A549 (cell line): ENCODE measurements at regions not wholly inside any gene's neighbourhood (a gene's known extent, or its start where the extent isn't known, plus 50 kb on each side); places are given as distances from the start of the nearest gene placed in this dataset.
"Not testable (repeated sequence)": the region's sequence is repeated elsewhere in the genome, so short reads cannot be mapped to it uniquely, and the experiment has no call there.

Experiments used
- ATAC-seq, 2 experiments: fragments of 200-7000 bp in 1 of 2; fragments of >200 bp in 1 of 2; cut with Nextera tagmentation in 1 of 2; cut with Tn5 transposase in 1 of 2; 3 replicates each; pipeline versions ENCODE4 v1.8.0 to v1.9.1; 2018 to 2020; ENCODE audit warnings: mild to moderate bottlenecking in 1 of 2, moderate library complexity in 1 of 2
- CTCF ChIA-PET: fragments of 300-600 bp; sonication (Branson Sonifier 250); formaldehyde crosslinking; extraction: SDS; loops from one replicate; lab custom pipeline; 2021; ENCODE audit warnings: antibody characterized with exemption, inconsistent platforms; lab: Yijun Ruan, JAX
- POLR2A ChIA-PET: fragments of 350-600 bp; formaldehyde crosslinking; extraction: SDS; loops from one replicate; lab custom pipeline; 2021; ENCODE audit warnings: antibody characterized with exemption, inconsistent platforms; lab: Yijun Ruan, JAX
- DNase-seq, 2 experiments: peaks; one replicate each; pipeline versions ENCODE4 v3.0.0 to v3.0.0-alpha.2; 2011 to 2016; ENCODE audit warnings: low read depth in 1 of 2, low spot score in 1 of 2
- FAIRE-seq: peaks from 2 replicates; lab custom pipeline; 2011; peaks lifted over from hg19 to GRCh38; lab: Jason Lieb, UNC
- H3K27ac ChIP-seq, 2 experiments: fragments of >200 bp; sonication (Bioruptor Twin); formaldehyde crosslinking; 3 replicates each; pipeline ENCODE4 v1.5.1; 2016 to 2017
- H3K4me1 ChIP-seq: fragments of >200 bp; sonication (Bioruptor Twin); formaldehyde crosslinking; 3 replicates; pipeline ENCODE4 v1.6.1; 2016
- H3K4me2 ChIP-seq: fragments of >200 bp; sonication (Bioruptor Twin); formaldehyde crosslinking; 3 replicates; pipeline ENCODE4 v1.6.1; 2016
- H3K4me3 ChIP-seq: fragments of >200 bp; sonication (Bioruptor Twin); formaldehyde crosslinking; 3 replicates; pipeline ENCODE4 v1.5.1; 2016
- H3K9me3 ChIP-seq: fragments of >200 bp; sonication (Bioruptor Twin); formaldehyde crosslinking; 3 replicates; pipeline ENCODE4 v1.6.1; 2016
- BHLHE40 ChIP-seq: IDR thresholded peaks from 2 replicates; pipeline ENCODE4 v1.6.1; 2012; ENCODE audit warnings: low read depth, low read length, inconsistent platforms
- CEBPB ChIP-seq, 2 experiments: fragments of >200 bp in 1 of 2; sonication (Bioruptor Twin) in 1 of 2; formaldehyde crosslinking in 1 of 2; IDR thresholded peaks; 2 replicates each; pipeline ENCODE4 v1.6.1; 2012 to 2016
- CHD4 ChIP-seq: fragments of 200-600 bp; sonication (generic); IDR thresholded peaks from 2 replicates; pipeline ENCODE4 v1.6.1; 2016; ENCODE audit warnings: antibody characterized with exemption, mild to moderate bottlenecking, borderline replicate concordance
- EHMT2 ChIP-seq: fragments of 200-600 bp; sonication (generic); IDR thresholded peaks from 2 replicates; pipeline ENCODE4 v1.6.1; 2016; ENCODE audit warnings: antibody characterized with exemption, low read depth, mild to moderate bottlenecking, moderate library complexity
- FOSL2 ChIP-seq, 2 experiments: fragments of 450-650 bp in 1 of 2; fragments of >200 bp in 1 of 2; sonication (Bioruptor Twin) in 1 of 2; formaldehyde crosslinking; IDR thresholded peaks; 2 replicates each; pipeline versions ENCODE4 v1.5.0 to v1.6.1; 2016 to 2020; ENCODE audit warnings: mild to moderate bottlenecking in 1 of 2, moderate library complexity in 1 of 2
- HOXB13 ChIP-seq: fragments of 250-450 bp; sonication (Bioruptor Pico); IDR thresholded peaks from 2 replicates; pipeline ENCODE4 v1.5.0; 2020; ENCODE audit warnings: low read depth, mild to moderate bottlenecking, moderate library complexity
- JUNB ChIP-seq: fragments of >200 bp; sonication (Bioruptor Twin); formaldehyde crosslinking; IDR thresholded peaks from 2 replicates; pipeline ENCODE4 v1.6.1; 2016
- KDM1A ChIP-seq: fragments of 200-600 bp; sonication (generic); IDR thresholded peaks from 2 replicates; pipeline ENCODE4 v1.6.1; 2016; ENCODE audit warnings: low read depth, mild to moderate bottlenecking
- KDM5A ChIP-seq: fragments of 200-600 bp; sonication (generic); IDR thresholded peaks from 2 replicates; pipeline ENCODE4 v1.6.1; 2016; ENCODE audit warnings: antibody characterized with exemption, mild to moderate bottlenecking
- MAFK ChIP-seq: fragments of 450-650 bp; IDR thresholded peaks from 2 replicates; pipeline ENCODE4 v1.6.1; 2014; ENCODE audit not compliant: partially characterized antibody
- MYC ChIP-seq: IDR thresholded peaks from 2 replicates; pipeline ENCODE4 v1.6.1; 2012; ENCODE audit warnings: mild to moderate bottlenecking, inconsistent platforms, low read length, improper control_type of control experiment, borderline replicate concordance
- NPAS2 ChIP-seq: fragments of 250-450 bp; sonication (Bioruptor Pico); IDR thresholded peaks from 2 replicates; pipeline ENCODE4 v1.8.0; 2022; ENCODE audit warnings: mild to moderate bottlenecking, moderate library complexity, borderline replicate concordance
- RAD21 ChIP-seq, 2 experiments: fragments of >200 bp in 1 of 2; sonication (Bioruptor Twin) in 1 of 2; formaldehyde crosslinking in 1 of 2; IDR thresholded peaks in 1 of 2; conservative IDR thresholded peaks in 1 of 2; 2 replicates in 1 of 2; 3 replicates in 1 of 2; pipeline ENCODE4 v1.6.1; 2012 to 2018; ENCODE audit warnings: inconsistent platforms in 1 of 2
- RARB ChIP-seq: fragments of 250-450 bp; sonication (Bioruptor Pico); IDR thresholded peaks from 2 replicates; pipeline ENCODE4 v1.8.0; 2021; ENCODE audit warnings: mild to moderate bottlenecking, moderate library complexity
- RCOR1 ChIP-seq: fragments of 150-350 bp; IDR thresholded peaks from 2 replicates; pipeline ENCODE4 v1.6.1; 2014; ENCODE audit warnings: antibody characterized with exemption, low read length, low read depth
- RFX5 ChIP-seq: fragments of 450-650 bp; IDR thresholded peaks from 2 replicates; pipeline ENCODE4 v1.7.1; 2014; ENCODE audit warnings: antibody characterized with exemption, mild to moderate bottlenecking, moderate library complexity
- SREBF2 ChIP-seq: fragments of 450-650 bp; IDR thresholded peaks from 2 replicates; pipeline ENCODE4 v1.6.1; 2014; ENCODE audit warnings: mild to moderate bottlenecking, moderate library complexity
- TFCP2L1 ChIP-seq: fragments of 250-450 bp; sonication (Bioruptor Pico); IDR thresholded peaks from 2 replicates; pipeline ENCODE4 v1.5.0; 2021; ENCODE audit warnings: mild to moderate bottlenecking
- ZFP36 ChIP-seq: fragments of 450-650 bp; IDR thresholded peaks from 2 replicates; pipeline ENCODE4 v1.6.1; 2014; ENCODE audit warnings: borderline replicate concordance; ENCODE audit not compliant: partially characterized antibody
- ZNF302 ChIP-seq: fragments of 250-450 bp; sonication (Bioruptor Pico); IDR thresholded peaks from 2 replicates; pipeline ENCODE4 v1.9.0; 2021; ENCODE audit warnings: inconsistent platforms, mild to moderate bottlenecking, moderate library complexity
- ZSCAN20 ChIP-seq: fragments of 250-450 bp; sonication (Bioruptor Pico); IDR thresholded peaks from 2 replicates; pipeline ENCODE4 v1.8.0; 2022; ENCODE audit warnings: mild to moderate bottlenecking, moderate library complexity
- WGBS: methylation state at CpG from one replicate; pipeline ENCODE4 v1.1.6; 2017; ENCODE audit errors: missing lambda C conversion rate; 5-methylcytosine and 5-hydroxymethylcytosine counted together
- TF ChIP-seq, protein P1 (sequence below): IDR thresholded peaks from 2 replicates; pipeline ENCODE4 v1.6.1; 2012; ENCODE audit warnings: low read depth, borderline replicate concordance
- TF ChIP-seq, protein P2 (sequence below): fragments of 250-450 bp; sonication (Bioruptor Pico); IDR thresholded peaks from 2 replicates; pipeline ENCODE4 v1.5.0; 2020; ENCODE audit warnings: low read depth, mild to moderate bottlenecking, moderate library complexity
- TF ChIP-seq, protein P3 (sequence below): fragments of 450-650 bp; IDR thresholded peaks from 2 replicates; pipeline ENCODE4 v1.6.1; 2014; ENCODE audit warnings: antibody characterized with exemption

DNA sequence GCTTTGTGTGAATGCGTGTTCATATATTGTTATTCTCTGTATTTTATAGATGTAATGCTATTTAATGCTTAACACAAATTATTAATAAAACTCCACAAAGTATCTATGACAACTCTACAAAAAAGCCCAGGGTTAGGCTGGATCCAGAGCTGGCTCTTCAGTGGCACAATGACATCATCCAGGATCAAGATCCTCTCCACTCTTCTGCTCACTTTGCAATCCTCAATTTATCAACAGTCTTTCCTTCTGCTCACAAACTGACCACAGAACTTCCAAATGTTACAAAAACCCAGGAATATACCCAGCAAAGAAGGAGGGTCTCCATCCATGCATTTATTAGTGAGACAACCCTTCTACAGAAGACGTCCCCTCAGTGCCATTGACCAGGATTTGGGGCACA lies 132.3 kb downstream of the HNRNPD start:
- Histone ChIP-seq H3K27ac (no peak overlapping the region), H3K9me3 (no peaks in the 10 kb centered on the region), H3K4me3 (no peak overlapping the region), H3K4me1 (no peaks in the 10 kb centered on the region), H3K4me2 (no peak overlapping the region)
- ATAC-seq: no peak
- no peak for DNase-seq
- TF ChIP-seq FOSL2 (IDR thresholded peaks at IDR 0.05) (no peak), FOSL2 (CRISPR knock-in tag; IDR thresholded peaks at IDR 0.05) (no peak), MAFK (no peak)
- 19% methylated on average over 2 of the region's 2 CpGs for WGBS
- CTCF ChIA-PET: no interaction called here
- POLR2A ChIA-PET: no interaction called here
- no peak for FAIRE-seq

DNA sequence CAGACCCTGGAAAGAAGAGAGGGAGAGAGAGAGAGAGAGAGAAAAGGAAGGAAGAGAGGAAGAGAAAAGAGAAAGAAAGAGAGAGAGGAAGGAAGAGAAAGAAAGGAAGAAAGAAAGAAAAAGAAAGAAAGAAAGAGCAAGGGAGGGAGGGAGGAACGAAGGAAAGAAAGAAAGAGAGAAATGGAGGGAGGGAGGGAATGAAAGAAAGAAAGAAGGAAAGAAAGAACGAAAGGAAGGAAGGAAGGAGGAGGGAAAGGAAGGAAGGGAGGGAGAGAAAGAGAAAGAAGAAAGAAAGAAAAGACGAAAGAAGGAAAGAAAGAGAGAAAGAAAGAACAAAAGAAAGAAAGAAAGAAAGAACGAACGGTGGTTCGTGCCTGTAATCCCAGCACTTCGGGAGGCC lies 133.4 kb downstream of the HNRNPD start:
- H3K4me2 ChIP-seq: no peak overlapping the region
- 55% methylated on average over 7 of the region's 7 CpGs for WGBS
- ATAC-seq (no peak), DNase-seq (no peak), FAIRE-seq (no peak)
- no peaks in the 10 kb centered on the region for H3K9me3 ChIP-seq
- ChIA-PET CTCF (no interaction called here), POLR2A (interaction anchor here (0.6 kb wide), 1 partner anchor 10 kb away, joined by 3 read pairs; no protein-coding TSS in a partner anchor)
- TF ChIP-seq CHD4 (no peak), ZFP36 (no peak), MYC (no peak)
- TF ChIP-seq, protein P1, sequence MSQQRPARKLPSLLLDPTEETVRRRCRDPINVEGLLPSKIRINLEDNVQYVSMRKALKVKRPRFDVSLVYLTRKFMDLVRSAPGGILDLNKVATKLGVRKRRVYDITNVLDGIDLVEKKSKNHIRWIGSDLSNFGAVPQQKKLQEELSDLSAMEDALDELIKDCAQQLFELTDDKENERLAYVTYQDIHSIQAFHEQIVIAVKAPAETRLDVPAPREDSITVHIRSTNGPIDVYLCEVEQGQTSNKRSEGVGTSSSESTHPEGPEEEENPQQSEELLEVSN: no peak
- TF ChIP-seq, protein P2, sequence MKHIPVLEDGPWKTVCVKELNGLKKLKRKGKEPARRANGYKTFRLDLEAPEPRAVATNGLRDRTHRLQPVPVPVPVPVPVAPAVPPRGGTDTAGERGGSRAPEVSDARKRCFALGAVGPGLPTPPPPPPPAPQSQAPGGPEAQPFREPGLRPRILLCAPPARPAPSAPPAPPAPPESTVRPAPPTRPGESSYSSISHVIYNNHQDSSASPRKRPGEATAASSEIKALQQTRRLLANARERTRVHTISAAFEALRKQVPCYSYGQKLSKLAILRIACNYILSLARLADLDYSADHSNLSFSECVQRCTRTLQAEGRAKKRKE (CRISPR knock-in tag): no peak
- no peaks in the 10 kb centered on the region for H3K4me1 ChIP-seq
- no peak overlapping the region for H3K4me3 ChIP-seq
- H3K27ac ChIP-seq: no peak overlapping the region

DNA sequence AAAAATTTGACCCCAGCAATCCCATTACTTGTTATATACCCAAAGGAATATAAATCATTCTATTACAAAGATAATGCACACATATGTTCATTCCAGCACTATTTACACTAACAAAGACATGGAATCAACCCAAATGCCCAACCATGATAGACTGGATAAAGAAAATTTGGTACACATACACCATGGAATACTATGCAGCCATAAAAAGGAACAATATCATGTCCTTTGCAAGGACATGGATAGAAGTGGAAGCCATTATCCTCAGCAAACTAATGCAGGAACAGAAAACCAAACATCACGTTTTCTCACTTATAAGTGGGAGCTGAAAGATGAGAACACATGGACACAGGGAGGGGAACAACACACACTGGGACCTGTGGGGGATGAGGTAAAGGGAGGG lies 136.6 kb downstream of the HNRNPD start:
- ATAC-seq, H3K9me3 ChIP-seq, H3K4me1 ChIP-seq, H3K27ac ChIP-seq, FAIRE-seq, DNase-seq, H3K4me3 ChIP-seq, POLR2A ChIA-PET, H3K4me2 ChIP-seq, CTCF ChIA-PET: not testable (repeated sequence)
- WGBS: 0% methylated on average over 1 of the region's 1 CpG

DNA sequence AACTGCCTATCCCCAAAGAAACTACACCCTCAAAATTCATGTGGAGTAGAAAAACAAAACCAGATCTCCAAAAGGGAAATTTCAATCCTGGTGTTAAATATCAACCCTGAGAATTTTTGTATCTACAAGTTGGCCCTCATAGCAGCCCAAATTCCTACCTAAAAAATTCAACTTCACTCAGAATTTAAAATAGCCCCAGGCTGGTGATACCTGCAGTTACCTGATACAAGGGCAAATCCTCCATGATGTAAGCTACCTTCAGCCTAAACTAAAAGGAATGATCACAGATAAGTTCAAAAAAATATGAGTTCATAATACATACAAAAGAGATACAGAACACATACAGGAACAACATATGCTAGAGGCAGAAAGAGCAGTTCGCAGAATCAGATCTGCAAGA lies 138.4 kb downstream of the HNRNPD start:
- no peaks in the 10 kb centered on the region for H3K9me3 ChIP-seq
- H3K27ac ChIP-seq: no peak overlapping the region
- H3K4me1 ChIP-seq: no peaks in the 10 kb centered on the region
- ChIA-PET CTCF (no interaction called here), POLR2A (no interaction called here)
- WGBS: 14% methylated on average over 1 of the region's 1 CpG
- H3K4me2 ChIP-seq: no peak overlapping the region
- TF ChIP-seq KDM1A (no peak), CEBPB (IDR thresholded peaks at IDR 0.05) (no peak), NPAS2 (CRISPR knock-in tag) (no peak)
- FAIRE-seq (no peak), ATAC-seq (no peak), DNase-seq (no peak)
- H3K4me3 ChIP-seq: no peak overlapping the region

DNA sequence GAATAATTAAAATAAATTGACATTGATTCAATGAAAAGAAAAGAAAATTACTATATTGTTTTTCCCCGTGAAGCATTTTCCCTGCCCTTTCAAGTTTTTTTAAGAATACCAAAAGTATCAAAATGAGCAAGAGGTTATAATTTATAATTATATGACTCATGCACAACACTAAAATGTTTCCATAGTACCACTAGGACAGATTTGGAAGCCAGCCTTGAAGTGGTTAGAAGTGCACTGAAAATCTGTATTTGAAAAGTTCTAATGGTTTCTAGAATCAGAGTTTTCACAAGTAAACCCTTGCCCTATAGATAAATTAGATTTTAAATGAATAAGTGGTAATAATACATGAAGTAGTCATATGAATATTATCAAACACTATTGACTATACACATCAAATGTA lies 140.9 kb downstream of the HNRNPD start:
- no peak for ATAC-seq
- no peaks in the 10 kb centered on the region for H3K9me3 ChIP-seq
- no peak overlapping the region for H3K27ac ChIP-seq
- H3K4me1 ChIP-seq: no peaks in the 10 kb centered on the region
- no peak for FAIRE-seq
- no peak for DNase-seq
- H3K4me3 ChIP-seq: no peak overlapping the region
- CTCF ChIA-PET: no interaction called here
- WGBS: 81% methylated on average over 1 of the region's 1 CpG
- TF ChIP-seq RCOR1: no peak
- no peak for TF ChIP-seq ZNF302
- TF ChIP-seq, protein P3, sequence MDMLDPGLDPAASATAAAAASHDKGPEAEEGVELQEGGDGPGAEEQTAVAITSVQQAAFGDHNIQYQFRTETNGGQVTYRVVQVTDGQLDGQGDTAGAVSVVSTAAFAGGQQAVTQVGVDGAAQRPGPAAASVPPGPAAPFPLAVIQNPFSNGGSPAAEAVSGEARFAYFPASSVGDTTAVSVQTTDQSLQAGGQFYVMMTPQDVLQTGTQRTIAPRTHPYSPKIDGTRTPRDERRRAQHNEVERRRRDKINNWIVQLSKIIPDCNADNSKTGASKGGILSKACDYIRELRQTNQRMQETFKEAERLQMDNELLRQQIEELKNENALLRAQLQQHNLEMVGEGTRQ: no peak
- TF ChIP-seq NPAS2 (CRISPR knock-in tag): no peak
- no peak for TF ChIP-seq SREBF2
- no peak for TF ChIP-seq EHMT2
- no peak for TF ChIP-seq BHLHE40
- TF ChIP-seq RAD21 (conservative IDR thresholded peaks at IDR 0.05 in 1 of 2, IDR thresholded peaks at IDR 0.05 in 1 of 2): no peak
- TF ChIP-seq TFCP2L1 (CRISPR knock-in tag): no peak
- no peak for TF ChIP-seq RFX5
- no peak for TF ChIP-seq JUNB
- no peak for TF ChIP-seq CHD4
- no peak for TF ChIP-seq ZSCAN20
- TF ChIP-seq CEBPB (IDR thresholded peaks at IDR 0.05): no peak
- TF ChIP-seq KDM5A: no peak
- TF ChIP-seq RARB: no peak
- TF ChIP-seq, protein P1: no peak
- no peak for TF ChIP-seq HOXB13 (CRISPR knock-in tag)
- H3K4me2 ChIP-seq: no peak overlapping the region
- POLR2A ChIA-PET: no interaction called here
